NCI-H2107 (cell line): ENCODE measurements at regions not wholly inside any gene's neighbourhood (a gene's known extent, or its start where the extent isn't known, plus 50 kb on each side); places are given as distances from the start of the nearest gene placed in this dataset.

ENCODE experiments used
- DNase-seq: peaks from one replicate; lab custom pipeline; 2025; lab: John Stamatoyannopoulos, UW

GRCh38 chr7:20945451-20945850, 158.8 kb upstream of the SP8 start:
- DNase-seq: no peak

GRCh38 chr7:20952916-20953315, 166.2 kb upstream of the SP8 start:
- DNase-seq: no peak

GRCh38 chr7:20954711-20955619, 168.3 kb upstream of the SP8 start:
- DNase-seq: no peak

- no peak for DNase-seq
Measured at GRCh38 chr7:20958572-20958971, 171.9 kb upstream of the SP8 start.

- no peak for DNase-seq
Measured at GRCh38 chr7:20959281-20959680, 172.6 kb upstream of the SP8 start.

GRCh38 chr7:20963556-20964280, 177.0 kb upstream of the SP8 start:
- no peak for DNase-seq

- no peak for DNase-seq
Measured at GRCh38 chr7:20964281-20964918, 177.7 kb upstream of the SP8 start.

GRCh38 chr7:20971219-20971618, 184.5 kb upstream of the SP8 start:
- no peak for DNase-seq

- no peak for DNase-seq
Measured at GRCh38 chr7:20980232-20980631, 193.5 kb upstream of the SP8 start.

- no peak for DNase-seq
Measured at GRCh38 chr7:20980668-20981264, 194.1 kb upstream of the SP8 start.

GRCh38 chr7:20988340-20988739, 201.7 kb upstream of the SP8 start:
- DNase-seq: no peak

- DNase-seq: no peak
Measured at GRCh38 chr7:20991544-20991943, 204.9 kb upstream of the SP8 start.

- DNase-seq: no peak
Measured at GRCh38 chr7:20993693-20994092, 207.0 kb upstream of the SP8 start.

- no peak for DNase-seq
Measured at GRCh38 chr7:20998309-20998708, 211.6 kb upstream of the SP8 start.

- DNase-seq: no peak
Measured at GRCh38 chr7:21011153-21011552, 224.5 kb upstream of the SP8 start.

- DNase-seq: no peak
Measured at GRCh38 chr7:21013765-21014539, 227.3 kb upstream of the SP8 start.

- DNase-seq: no peak
Measured at GRCh38 chr7:21020667-21021066, 234.0 kb upstream of the SP8 start.

GRCh38 chr7:21023841-21024484, 237.3 kb upstream of the SP8 start:
- DNase-seq: no peak

- no peak for DNase-seq
Measured at GRCh38 chr7:21024485-21024867, 237.8 kb upstream of the SP8 start.

GRCh38 chr7:21028186-21028585, 241.5 kb upstream of the SP8 start:
- DNase-seq: peak; percentile 28

GRCh38 chr7:21028599-21028998, 241.9 kb upstream of the SP8 start:
- DNase-seq: no peak
